Naive thymus-derived CD8-positive, alpha-beta T cell (primary cell): ENCODE measurements at regions not wholly inside any gene's neighbourhood (a gene's known extent, or its start where the extent isn't known, plus 50 kb on each side); places are given as distances from the start of the nearest gene placed in this dataset.
"Not testable (repeated sequence)": the region's sequence is repeated elsewhere in the genome, so short reads cannot be mapped to it uniquely, and the experiment has no call there.

ENCODE experiments used
- ATAC-seq, 2 donors: fragments of 150-1000 bp; cut with Tn5 transposase in 1 of 2; sonication (Bioruptor Pico), chemical (Tn5 transposase) in 1 of 2; 1 replicate in 1 of 2; 2 replicates in 1 of 2; pipeline ENCODE4 v1.10.0; 2021; ENCODE audit warnings: mild to moderate bottlenecking in 2 of 2, moderate library complexity in 2 of 2
- POLR2A ChIA-PET: fragments of 350-600 bp; sonication (Branson Sonifier 250); formaldehyde crosslinking; loops from one replicate; lab custom pipeline; 2021; ENCODE audit warnings: antibody characterized with exemption; lab: Charles Lee
- DNase-seq, 10 donors: peaks; one replicate each; pipeline versions ENCODE4 v3.0.0 to v3.0.0-alpha.2; 2020 to 2022
- H3K27ac Mint-ChIP-seq, 10 donors: one replicate each; pipeline ENCODE4 v1.8.0; 2020 to 2022; ENCODE audit warnings: mild to moderate bottlenecking in 10 of 10, mixed read lengths in 10 of 10, moderate library complexity in 4 of 10, inconsistent platforms in 1 of 10
- H3K27me3 Mint-ChIP-seq, 5 donors: one replicate each; pipeline ENCODE4 v1.8.0; 2021 to 2022; ENCODE audit warnings: mixed read lengths in 5 of 5
- H3K36me3 Mint-ChIP-seq, 3 donors: one replicate each; pipeline ENCODE4 v1.8.0; 2020 to 2022; ENCODE audit warnings: mixed read lengths in 3 of 3, mild to moderate bottlenecking in 2 of 3, inconsistent platforms in 1 of 3
- H3K4me1 Mint-ChIP-seq, 4 donors: one replicate each; pipeline ENCODE4 v1.8.0; 2021 to 2022; ENCODE audit warnings: mixed read lengths in 4 of 4
- H3K4me3 Mint-ChIP-seq, 10 donors: one replicate each; pipeline ENCODE4 v1.8.0; 2020 to 2022; ENCODE audit warnings: mild to moderate bottlenecking in 10 of 10, mixed read lengths in 10 of 10, moderate library complexity in 6 of 10, inconsistent platforms in 1 of 10
- H3K9me3 Mint-ChIP-seq, 9 donors: one replicate each; pipeline ENCODE4 v1.8.0; 2020 to 2022; ENCODE audit warnings: mixed read lengths in 9 of 9, mild to moderate bottlenecking in 3 of 9, inconsistent platforms in 1 of 9, moderate library complexity in 1 of 9

DNA sequence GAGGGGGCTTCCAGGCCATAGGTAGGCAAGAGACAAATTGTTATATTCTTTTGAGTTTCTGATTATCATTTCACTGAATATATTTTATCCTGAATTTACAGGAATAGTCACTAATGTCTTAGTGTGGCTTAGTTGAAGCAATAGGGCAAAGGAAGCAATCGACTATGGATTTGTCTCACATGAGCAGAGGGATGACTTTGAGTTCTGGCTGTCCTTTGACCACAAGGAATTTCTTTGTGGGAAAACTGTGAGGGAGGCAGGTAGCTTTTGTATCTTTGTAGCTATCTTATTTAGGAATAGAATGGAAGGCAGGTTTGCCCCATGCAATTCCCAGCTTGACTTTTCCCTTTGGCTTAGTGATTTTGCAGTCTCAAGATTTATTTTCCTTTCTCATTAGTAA lies 207.3 kb upstream of the ANXA10 start:
- ATAC-seq: no peak
- Mint-ChIP-seq H3K9me3 (peaks cover 0 to 9% (median 2%) of the 10 kb centered on the region in 9 donors), H3K4me3 (no peak overlapping the region), H3K27ac (no peak overlapping the region), H3K27me3 (peaks cover 0 to 1% (median 0%) of the 10 kb centered on the region in 5 donors), H3K36me3 (no peaks in the 10 kb centered on the region), H3K4me1 (no peaks in the 10 kb centered on the region)
- DNase-seq: no peak
- POLR2A ChIA-PET: no interaction called here

DNA sequence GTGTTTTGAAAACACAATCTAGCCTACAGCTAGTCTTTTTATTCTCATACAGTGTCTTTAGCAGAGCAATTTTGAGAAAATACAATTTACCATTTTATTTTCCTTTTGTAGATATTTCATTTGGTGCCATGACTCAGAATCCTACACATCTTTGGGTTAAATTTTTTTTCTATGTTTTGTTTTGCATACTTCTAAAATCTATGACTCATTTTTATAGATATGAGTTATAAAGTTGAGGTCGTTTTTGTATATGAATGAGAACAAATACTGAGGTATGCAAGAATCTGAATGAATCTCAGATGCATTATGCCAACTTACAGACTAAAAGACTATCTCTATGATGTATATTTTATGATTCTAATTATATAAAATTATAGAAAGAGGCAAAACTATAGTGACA lies 206.5 kb upstream of the ANXA10 start:
- Mint-ChIP-seq H3K27ac (no peak overlapping the region), H3K4me3 (no peak overlapping the region), H3K9me3 (peaks cover 0 to 10% (median 3%) of the 10 kb centered on the region in 9 donors)

DNA sequence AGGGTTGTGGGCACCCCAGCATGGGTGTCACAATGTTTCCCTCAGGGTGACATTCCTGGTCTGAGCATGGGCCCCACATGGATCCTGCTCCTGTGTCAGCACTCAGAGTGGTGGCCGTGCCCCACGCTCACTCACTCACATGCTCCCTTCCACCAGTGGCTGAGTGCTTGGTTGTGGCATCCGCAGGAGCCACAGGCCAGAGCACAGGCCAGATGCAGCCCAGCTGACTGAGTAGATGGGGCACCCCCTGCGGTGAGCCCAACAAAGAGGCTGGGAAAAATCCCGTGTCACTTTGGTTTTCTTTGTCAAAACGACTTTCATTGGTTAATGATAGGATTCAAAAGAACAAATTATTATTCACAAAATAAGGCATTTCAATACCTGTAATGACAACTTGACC lies 204.6 kb upstream of the ANXA10 start:
- Mint-ChIP-seq H3K4me1 (no peaks in the 10 kb centered on the region), H3K9me3 (peaks cover 0 to 10% (median 3%) of the 10 kb centered on the region in 9 donors), H3K36me3 (no peaks in the 10 kb centered on the region), H3K4me3 (no peak overlapping the region), H3K27me3 (peaks cover 0 to 1% (median 0%) of the 10 kb centered on the region in 5 donors), H3K27ac (no peak overlapping the region)
- ATAC-seq: no peak
- POLR2A ChIA-PET: no interaction called here
- no peak for DNase-seq

More for the DNA sequence above, 206.5 kb upstream of the ANXA10 start:
- Mint-ChIP-seq H3K36me3 (no peaks in the 10 kb centered on the region), H3K4me1 (no peaks in the 10 kb centered on the region), H3K27me3 (peaks cover 0 to 1% (median 0%) of the 10 kb centered on the region in 5 donors)
- no peak for DNase-seq
- POLR2A ChIA-PET: no interaction called here
- no peak for ATAC-seq

DNA sequence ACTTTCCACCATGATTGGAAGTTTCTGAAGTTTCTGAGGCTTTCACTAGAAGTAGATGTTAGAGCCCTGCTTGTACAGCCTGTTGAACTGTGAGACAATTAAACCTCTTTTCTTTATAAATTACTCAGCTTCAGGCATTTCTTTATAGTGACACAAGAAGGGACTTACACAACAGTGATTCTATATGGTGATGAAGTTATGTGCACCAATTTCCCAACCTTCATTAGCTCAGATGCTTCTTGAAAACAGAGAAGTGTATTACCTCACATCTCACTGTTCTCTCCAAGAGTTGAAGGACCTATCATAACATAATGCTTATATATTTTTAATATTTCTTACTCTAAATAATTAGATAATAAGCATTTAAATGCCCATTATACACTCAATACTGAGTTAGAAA lies 202.1 kb upstream of the ANXA10 start:
- peaks cover 0 to 1% (median 0%) of the 10 kb centered on the region in 5 donors for H3K27me3 Mint-ChIP-seq
- ATAC-seq: no peak
- no peak for DNase-seq
- no peaks in the 10 kb centered on the region for H3K36me3 Mint-ChIP-seq
- H3K4me1 Mint-ChIP-seq: no peaks in the 10 kb centered on the region
- H3K4me3 Mint-ChIP-seq: no peak overlapping the region
- POLR2A ChIA-PET: no interaction called here
- no peak overlapping the region for H3K27ac Mint-ChIP-seq
- H3K9me3 Mint-ChIP-seq: peaks cover 0 to 10% (median 3%) of the 10 kb centered on the region in 9 donors

DNA sequence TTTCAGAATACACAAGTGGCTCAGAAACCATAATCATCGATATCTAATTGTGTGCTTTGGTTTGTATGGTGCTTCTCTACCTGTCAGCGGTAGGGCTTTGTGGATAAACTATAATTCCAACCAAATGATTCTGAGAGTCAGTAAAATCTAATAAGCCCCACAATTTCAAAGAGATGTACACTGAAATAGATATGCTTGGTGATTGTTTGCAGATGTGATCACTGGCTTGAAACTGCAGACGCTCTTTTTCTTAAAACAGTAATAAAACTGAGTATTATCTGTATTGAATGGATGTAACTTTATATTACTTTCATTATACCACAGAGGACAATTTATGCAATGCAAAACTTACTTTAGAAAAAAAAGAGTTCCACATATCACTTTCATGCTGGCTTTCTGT lies 198.8 kb upstream of the ANXA10 start:
- no peaks in the 10 kb centered on the region for H3K36me3 Mint-ChIP-seq
- H3K9me3 Mint-ChIP-seq: peaks cover 0 to 10% (median 2%) of the 10 kb centered on the region in 9 donors
- ATAC-seq (no peak), DNase-seq (no peak)
- H3K4me1 Mint-ChIP-seq: no peaks in the 10 kb centered on the region
- H3K4me3 Mint-ChIP-seq: no peak overlapping the region
- POLR2A ChIA-PET: no interaction called here
- H3K27ac Mint-ChIP-seq: no peak overlapping the region
- no peaks in the 10 kb centered on the region for H3K27me3 Mint-ChIP-seq

DNA sequence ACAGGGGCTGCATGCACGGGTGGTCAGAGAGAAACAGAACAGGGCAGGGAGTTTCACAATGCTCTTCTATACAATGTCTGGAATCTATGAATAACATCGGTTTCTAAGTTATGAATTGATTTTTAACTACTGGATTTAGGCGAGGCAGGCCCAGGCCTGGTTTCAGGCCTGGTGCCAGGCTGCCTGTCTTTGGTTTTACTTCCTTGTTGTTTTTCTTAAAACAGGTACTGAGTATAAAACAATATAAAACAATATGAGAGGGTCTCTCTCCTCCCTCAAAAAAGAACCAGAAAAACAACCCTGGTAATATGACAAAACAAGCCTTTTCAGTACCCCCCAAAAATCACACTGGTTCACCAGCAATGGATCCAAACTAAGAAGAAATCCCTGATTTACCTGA lies 196.1 kb upstream of the ANXA10 start:
- H3K27ac Mint-ChIP-seq, ATAC-seq, H3K4me3 Mint-ChIP-seq, H3K27me3 Mint-ChIP-seq, H3K9me3 Mint-ChIP-seq, H3K4me1 Mint-ChIP-seq, POLR2A ChIA-PET, H3K36me3 Mint-ChIP-seq, DNase-seq: not testable (repeated sequence)

DNA sequence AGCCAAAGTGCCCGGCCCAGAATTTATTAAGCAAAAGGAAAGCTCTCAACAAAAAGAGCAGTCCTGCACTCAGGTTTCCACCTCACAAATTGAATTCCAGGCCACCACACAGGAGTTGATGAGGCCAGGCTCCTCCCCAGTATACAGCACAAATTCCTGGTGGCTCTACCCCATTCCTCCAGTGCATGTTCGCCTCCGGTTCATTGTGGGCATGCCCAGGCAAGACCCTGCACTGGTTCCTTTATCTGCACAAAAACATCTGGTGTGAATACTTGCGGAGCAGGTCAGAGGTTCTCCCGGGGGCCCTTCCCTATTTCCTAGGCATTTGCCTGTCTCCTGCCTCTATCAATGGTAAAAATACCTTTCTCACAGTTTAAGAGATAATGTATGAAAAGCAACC lies 195.2 kb upstream of the ANXA10 start:
- Mint-ChIP-seq H3K4me1 (no peaks in the 10 kb centered on the region), H3K4me3 (no peak overlapping the region), H3K27me3 (no peaks in the 10 kb centered on the region), H3K27ac (no peak overlapping the region), H3K36me3 (no peaks in the 10 kb centered on the region), H3K9me3 (peaks cover 0 to 4% (median 0%) of the 10 kb centered on the region in 9 donors)
- no peak for DNase-seq
- ATAC-seq: no peak
- POLR2A ChIA-PET: no interaction called here

DNA sequence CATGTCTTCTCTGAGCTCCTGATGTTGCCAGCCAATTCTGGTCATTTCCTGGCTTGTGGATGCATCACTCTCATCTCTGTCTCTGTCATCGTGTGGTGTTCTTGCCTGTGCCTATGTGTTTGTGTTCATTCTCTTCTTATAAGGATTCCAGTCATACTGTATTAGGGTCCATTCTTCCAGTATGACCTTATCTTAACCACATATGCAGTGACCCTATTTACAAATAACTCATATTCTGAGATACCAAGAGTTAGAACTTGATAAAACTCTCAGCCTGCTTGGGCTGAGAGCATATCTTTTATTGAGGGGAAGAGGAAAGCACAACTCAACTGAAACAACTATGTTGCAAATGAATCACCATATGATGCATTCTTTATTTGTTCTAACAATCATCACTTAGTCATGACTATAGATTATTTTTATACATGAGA lies 189.0 kb upstream of the ANXA10 start:
- Mint-ChIP-seq H3K9me3 (peaks cover 0 to 10% (median 0%) of the 10 kb centered on the region in 9 donors), H3K27me3 (no peaks in the 10 kb centered on the region), H3K36me3 (no peaks in the 10 kb centered on the region), H3K4me3 (no peak overlapping the region), H3K27ac (no peak overlapping the region), H3K4me1 (no peaks in the 10 kb centered on the region)
- POLR2A ChIA-PET: no interaction called here
- no peak for DNase-seq
- ATAC-seq: no peak

DNA sequence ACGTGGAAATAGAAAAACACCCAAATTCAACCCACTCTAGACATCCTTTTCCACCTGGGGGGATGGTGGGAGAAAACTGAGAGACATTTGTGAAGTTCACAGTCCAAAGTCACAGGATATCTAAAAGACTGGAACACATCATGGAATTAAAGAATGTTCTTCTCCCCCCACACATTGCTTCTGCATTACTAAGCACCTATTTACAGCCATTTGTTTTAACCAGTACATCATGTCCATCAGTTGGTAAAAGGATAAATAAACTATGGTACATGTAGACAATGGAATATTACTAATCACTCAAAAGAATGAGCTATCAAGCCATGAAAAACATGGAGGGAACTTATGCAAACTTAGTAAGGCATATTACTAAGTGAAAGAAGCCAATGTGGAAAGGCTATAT lies 185.5 kb upstream of the ANXA10 start:
- no peak for ATAC-seq
- POLR2A ChIA-PET: no interaction called here
- no peaks in the 10 kb centered on the region for H3K27me3 Mint-ChIP-seq
- H3K4me1 Mint-ChIP-seq: no peaks in the 10 kb centered on the region
- H3K27ac Mint-ChIP-seq: no peak overlapping the region
- H3K36me3 Mint-ChIP-seq: no peaks in the 10 kb centered on the region
- H3K4me3 Mint-ChIP-seq: no peak overlapping the region
- no peak for DNase-seq
- peaks cover 0 to 10% (median 2%) of the 10 kb centered on the region in 9 donors for H3K9me3 Mint-ChIP-seq

DNA sequence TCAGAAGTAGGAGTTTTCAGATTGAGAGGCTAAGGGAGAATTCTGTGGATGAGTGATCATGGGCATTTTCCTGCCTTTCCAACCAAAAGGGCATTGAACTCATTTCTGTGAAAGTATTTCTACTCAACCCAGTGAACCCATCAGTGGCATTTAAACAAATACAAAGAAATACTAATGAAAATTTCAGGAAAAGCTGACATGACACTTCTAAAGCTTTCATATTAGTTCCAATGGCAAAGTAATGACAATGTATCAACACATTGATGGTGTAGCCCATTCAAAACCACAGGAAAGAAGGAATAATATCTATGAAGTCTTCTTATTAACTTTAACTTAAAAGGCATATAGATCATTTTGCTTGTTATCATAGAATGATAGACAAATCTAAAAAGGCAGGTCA lies 183.5 kb upstream of the ANXA10 start:
- no peak for DNase-seq
- no peak overlapping the region for H3K4me3 Mint-ChIP-seq
- no peak overlapping the region for H3K27ac Mint-ChIP-seq
- H3K9me3 Mint-ChIP-seq: peaks cover 0 to 15% (median 4%) of the 10 kb centered on the region in 9 donors
- H3K27me3 Mint-ChIP-seq: no peaks in the 10 kb centered on the region
- H3K36me3 Mint-ChIP-seq: no peaks in the 10 kb centered on the region
- ATAC-seq: no peak
- no peaks in the 10 kb centered on the region for H3K4me1 Mint-ChIP-seq
- POLR2A ChIA-PET: no interaction called here

DNA sequence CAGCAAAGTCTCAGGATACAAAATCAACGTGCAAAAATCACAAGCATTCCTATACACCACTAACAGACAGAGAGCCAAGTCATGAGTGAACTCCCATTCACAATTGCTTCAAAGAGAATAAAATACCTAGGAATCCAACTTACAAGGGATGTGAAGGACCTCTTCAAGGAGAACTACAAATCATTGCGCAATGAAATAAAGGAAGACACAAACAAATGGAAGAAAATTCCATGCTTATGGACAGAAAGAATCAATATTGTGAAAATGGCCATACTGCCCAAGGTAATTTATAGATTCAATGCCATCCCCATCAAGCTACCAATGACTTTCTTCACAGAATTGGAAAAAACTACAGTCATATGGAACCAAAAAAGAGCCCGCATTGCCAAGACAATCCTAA lies 179.8 kb upstream of the ANXA10 start:
- H3K9me3 Mint-ChIP-seq: peaks cover 0 to 21% (median 7%) of the 10 kb centered on the region in 9 donors
- H3K27ac Mint-ChIP-seq, POLR2A ChIA-PET, H3K4me3 Mint-ChIP-seq, H3K4me1 Mint-ChIP-seq, H3K27me3 Mint-ChIP-seq, H3K36me3 Mint-ChIP-seq, DNase-seq, ATAC-seq: not testable (repeated sequence)

DNA sequence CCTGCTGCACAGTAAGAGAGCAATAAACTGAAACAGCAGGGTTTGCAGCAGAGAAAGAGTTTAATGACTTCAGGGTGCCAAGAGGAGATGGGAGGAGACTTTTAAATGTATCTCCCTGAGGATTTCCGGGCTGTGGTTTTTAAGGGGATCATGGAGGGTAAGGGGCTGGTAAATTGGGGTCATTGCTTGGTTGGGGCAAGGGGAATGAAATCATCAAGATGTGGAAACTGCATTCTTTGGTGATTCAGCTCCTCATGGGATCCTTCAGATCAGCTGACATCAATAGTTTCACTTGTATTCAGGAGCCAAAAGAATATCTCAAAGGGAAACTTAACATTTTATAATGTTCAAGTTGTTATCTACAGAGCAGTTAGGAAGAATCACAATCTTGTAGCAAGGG lies 174.3 kb upstream of the ANXA10 start:
- no peak for DNase-seq
- no peak overlapping the region for H3K27ac Mint-ChIP-seq
- peaks cover 3 to 25% (median 14%) of the 10 kb centered on the region in 9 donors for H3K9me3 Mint-ChIP-seq
- no peaks in the 10 kb centered on the region for H3K4me1 Mint-ChIP-seq
- H3K36me3 Mint-ChIP-seq: peaks cover 0 to 6% (median 1%) of the 10 kb centered on the region in 3 donors
- no peak overlapping the region for H3K4me3 Mint-ChIP-seq
- no peak for ATAC-seq
- H3K27me3 Mint-ChIP-seq: no peaks in the 10 kb centered on the region
- POLR2A ChIA-PET: interaction anchor here (0.6 kb wide), 1 partner anchor 1540 kb away, joined by 3 read pairs; no protein-coding TSS in a partner anchor

DNA sequence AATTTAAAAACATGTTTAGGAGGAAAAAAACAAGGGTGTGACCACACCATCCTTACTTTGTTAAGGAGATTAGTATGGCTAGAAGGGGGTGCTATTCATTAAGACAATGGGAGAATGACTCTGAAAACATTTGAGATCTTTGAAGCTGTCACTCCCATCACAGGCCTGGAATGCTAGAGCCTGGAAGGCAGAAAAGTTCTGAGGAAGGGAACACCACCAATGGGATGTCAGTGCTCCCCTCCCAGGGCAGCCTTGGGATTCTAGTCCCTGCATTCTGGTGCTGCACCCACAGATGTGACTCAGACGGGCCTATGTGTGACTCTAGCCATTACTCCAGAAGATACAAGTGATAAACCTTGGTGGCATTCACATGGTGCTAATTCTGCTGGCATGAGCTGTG lies 162.2 kb upstream of the ANXA10 start:
- POLR2A ChIA-PET: no interaction called here
- Mint-ChIP-seq H3K9me3 (no peaks in the 10 kb centered on the region), H3K4me3 (no peak overlapping the region), H3K27ac (no peak overlapping the region), H3K36me3 (no peaks in the 10 kb centered on the region), H3K4me1 (no peaks in the 10 kb centered on the region), H3K27me3 (no peaks in the 10 kb centered on the region)
- DNase-seq (no peak), ATAC-seq (no peak)

DNA sequence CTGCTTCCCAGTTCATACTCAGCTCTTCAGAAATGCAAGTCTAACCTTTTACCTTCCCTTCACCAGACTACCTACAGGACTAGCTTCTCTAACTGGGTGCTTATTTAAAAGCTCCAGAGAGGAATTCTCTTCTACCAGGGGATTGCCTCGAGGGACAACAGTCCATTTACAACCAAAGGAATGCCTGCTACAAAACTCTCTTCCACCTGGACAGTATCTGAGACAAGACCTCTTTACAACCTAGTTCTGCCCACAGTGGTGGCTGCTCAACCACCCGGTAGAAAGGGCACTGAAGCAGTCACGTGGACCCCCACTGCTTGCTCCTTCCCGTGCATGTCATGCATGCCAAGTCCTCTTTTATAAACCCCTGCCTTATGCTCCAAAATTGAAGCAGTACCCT lies 158.1 kb upstream of the ANXA10 start:
- no peak overlapping the region for H3K4me3 Mint-ChIP-seq
- H3K27ac Mint-ChIP-seq: no peak overlapping the region
- H3K9me3 Mint-ChIP-seq: no peaks in the 10 kb centered on the region
- H3K36me3 Mint-ChIP-seq: no peaks in the 10 kb centered on the region
- DNase-seq: no peak
- POLR2A ChIA-PET: no interaction called here
- no peaks in the 10 kb centered on the region for H3K4me1 Mint-ChIP-seq
- ATAC-seq: no peak
- no peaks in the 10 kb centered on the region for H3K27me3 Mint-ChIP-seq
